GM12873 (cell line): ENCODE measurements at regions not wholly inside any gene's neighbourhood (a gene's known extent, or its start where the extent isn't known, plus 50 kb on each side); places are given as distances from the start of the nearest gene placed in this dataset.

Source experiments
- CTCF ChIP-seq: IDR thresholded peaks from 2 replicates; pipeline ENCODE4 v1.5.1; 2012; ENCODE audit warnings: low read depth, mild to moderate bottlenecking, moderate library complexity, low read length, control low read depth; ENCODE audit not compliant: insufficient read depth; ENCODE audit errors: missing control alignments

- TF ChIP-seq CTCF = no peak
Observed at GRCh38 chr4:104549736-104550135, 55.0 kb upstream of the CXXC4 start.

GRCh38 chr4:104559502-104559901, 64.8 kb upstream of the CXXC4 start:
- no peak for TF ChIP-seq CTCF

GRCh38 chr4:104571341-104571740, 76.6 kb upstream of the CXXC4 start:
- no peak for TF ChIP-seq CTCF

- no peak for TF ChIP-seq CTCF
Observed at GRCh38 chr4:104574371-104574770, 79.7 kb upstream of the CXXC4 start.

- no peak for TF ChIP-seq CTCF
Observed at GRCh38 chr4:104575278-104575677, 80.6 kb upstream of the CXXC4 start.

- no peak for TF ChIP-seq CTCF
Observed at GRCh38 chr4:104577405-104577804, 82.7 kb upstream of the CXXC4 start.

- no peak for TF ChIP-seq CTCF
Observed at GRCh38 chr4:104589264-104589868, 94.7 kb upstream of the CXXC4 start.

- TF ChIP-seq CTCF = no peak
Observed at GRCh38 chr4:104591510-104591911, 96.8 kb upstream of the CXXC4 start.
